OCI-LY1 (cell line): ENCODE measurements at regions not wholly inside any gene's neighbourhood (a gene's known extent, or its start where the extent isn't known, plus 50 kb on each side); places are given as distances from the start of the nearest gene placed in this dataset.

Experiments used
- CTCF ChIP-seq: fragments of 200-600 bp; sonication (generic), shearing (Covaris generic); IDR thresholded peaks from 2 replicates; pipeline ENCODE4 v1.5.1; 2017; ENCODE audit warnings: mild to moderate bottlenecking, antibody characterized with exemption, low read length, moderate library complexity, mixed read lengths
- EZH2 ChIP-seq: fragments of 200-600 bp; sonication (generic), shearing (Covaris generic); IDR thresholded peaks from 2 replicates; pipeline ENCODE4 v1.8.0; 2017; ENCODE audit warnings: borderline replicate concordance, mixed run types, mild to moderate bottlenecking, antibody characterized with exemption, low read length, moderate library complexity, mixed read lengths

GRCh38 chr14:106789318-106789717 is 1262.9 kb downstream of the TMEM121 start:
- TF ChIP-seq EZH2 (no peak), CTCF (no peak)
